ENCODE measurements at regions not wholly inside any gene's neighbourhood (a gene's known extent, or its start where the extent isn't known, plus 50 kb on each side); places are given as distances from the start of the nearest gene placed in this dataset.

GRCh38 chr1:76697361-76697760 lies 169.9 kb upstream of the ST6GALNAC5 start:
- ChIA-PET SMC1A (ENCODE audit: uncharacterized antibody, unreplicated experiment) (no interaction called here), RAD21 (ENCODE audit: unreplicated experiment) (no interaction called here), POLR2A (no interaction called here), CTCF (no interaction called here)
- no peaks in the 10 kb centered on the region for H3K9me3 ChIP-seq (replicated peaks; ENCODE audit: control insufficient read depth, insufficient read depth, low read length)
- in situ Hi-C loops (cut with MboI) (no loop called here), intact Hi-C loops (cut with micrococcal nuclease; ENCODE audit: unreplicated experiment) (no loop called here)
- ATAC-seq, result no peak
- no peak overlapping the region for H3K4me2 ChIP-seq (ENCODE audit: control insufficient read depth, insufficient read depth)
- H3K36me3 ChIP-seq (ENCODE audit: control insufficient read depth in 2 of 2, insufficient read depth in 2 of 2, low read length in 1 of 2), result no peaks in the 10 kb centered on the region
- no peak overlapping the region for H3K4me3 ChIP-seq
- H3K9ac ChIP-seq (ENCODE audit: control insufficient read depth, insufficient read depth, low read length), result no peak overlapping the region
- H2AFZ ChIP-seq (ENCODE audit: control insufficient read depth, low read depth, low read length), result no peak overlapping the region
- WGBS (ENCODE audit: insufficient coverage, insufficient replicate concordance, low lambda C conversion rate, missing lambda C conversion rate), result 41% methylated on average over 3 of the region's 3 CpGs
- H4K20me1 ChIP-seq (ENCODE audit: control insufficient read depth, insufficient read depth), result no peaks in the 10 kb centered on the region
- no peak overlapping the region for H3K27ac ChIP-seq (ENCODE audit: control insufficient read depth, insufficient read depth)
- TF ChIP-seq CEBPZ (IDR thresholded peaks at IDR 0.05; ENCODE audit: low read depth, low read length) (no peak), CEBPB (IDR thresholded peaks at IDR 0.05; ENCODE audit: borderline replicate concordance in 1 of 2, low read depth in 2 of 2, low read length in 2 of 2) (no peak), RAD51 (IDR thresholded peaks at IDR 0.05) (no peak), TBL1XR1 (IDR thresholded peaks at IDR 0.05; ENCODE audit: low read depth, low read length) (no peak), CREB1 (IDR thresholded peaks at IDR 0.05; ENCODE audit: low read depth) (no peak), RELA (IDR thresholded peaks at IDR 0.05; ENCODE audit: borderline replicate concordance, partially characterized antibody) (no peak), TCF3 (IDR thresholded peaks at IDR 0.05; ENCODE audit: borderline replicate concordance, insufficient read depth, low read depth, low read length) (no peak), IKZF1 (conservative IDR thresholded peaks at IDR 0.05) (no peak), ESRRA (IDR thresholded peaks at IDR 0.05; ENCODE audit: low read length) (no peak), TCF12 (IDR thresholded peaks at IDR 0.05; ENCODE audit: low read depth, low read length) (no peak), BCL3 (IDR thresholded peaks at IDR 0.05; ENCODE audit: borderline replicate concordance, insufficient read depth, low read depth, low read length, poor library complexity, severe bottlenecking) (no peak), GATAD2B (conservative IDR thresholded peaks at IDR 0.05; ENCODE audit: low read depth) (no peak), PAX8 (IDR thresholded peaks at IDR 0.05) (no peak), NFIC (IDR thresholded peaks at IDR 0.05; ENCODE audit: low read depth, low read length) (no peak), MYB (IDR thresholded peaks at IDR 0.05; ENCODE audit: borderline replicate concordance, low read depth, low read length) (no peak), BHLHE40 (IDR thresholded peaks at IDR 0.05; ENCODE audit: borderline replicate concordance in 1 of 2, low read depth in 2 of 2, low read length in 1 of 2) (no peak), HCFC1 (IDR thresholded peaks at IDR 0.05; ENCODE audit: low read length) (no peak), SUPT20H (IDR thresholded peaks at IDR 0.05; ENCODE audit: borderline replicate concordance, control insufficient read depth, low read depth, low read length) (no peak)
- TF ChIP-seq, protein P1, sequence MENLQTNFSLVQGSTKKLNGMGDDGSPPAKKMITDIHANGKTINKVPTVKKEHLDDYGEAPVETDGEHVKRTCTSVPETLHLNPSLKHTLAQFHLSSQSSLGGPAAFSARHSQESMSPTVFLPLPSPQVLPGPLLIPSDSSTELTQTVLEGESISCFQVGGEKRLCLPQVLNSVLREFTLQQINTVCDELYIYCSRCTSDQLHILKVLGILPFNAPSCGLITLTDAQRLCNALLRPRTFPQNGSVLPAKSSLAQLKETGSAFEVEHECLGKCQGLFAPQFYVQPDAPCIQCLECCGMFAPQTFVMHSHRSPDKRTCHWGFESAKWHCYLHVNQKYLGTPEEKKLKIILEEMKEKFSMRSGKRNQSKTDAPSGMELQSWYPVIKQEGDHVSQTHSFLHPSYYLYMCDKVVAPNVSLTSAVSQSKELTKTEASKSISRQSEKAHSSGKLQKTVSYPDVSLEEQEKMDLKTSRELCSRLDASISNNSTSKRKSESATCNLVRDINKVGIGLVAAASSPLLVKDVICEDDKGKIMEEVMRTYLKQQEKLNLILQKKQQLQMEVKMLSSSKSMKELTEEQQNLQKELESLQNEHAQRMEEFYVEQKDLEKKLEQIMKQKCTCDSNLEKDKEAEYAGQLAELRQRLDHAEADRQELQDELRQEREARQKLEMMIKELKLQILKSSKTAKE (IDR thresholded peaks at IDR 0.05; ENCODE audit: low read depth, poor library complexity, severe bottlenecking), result no peak
- no TSS peak for BruUV-seq (replicated peaks)
- no peaks in the 10 kb centered on the region for H3K79me2 ChIP-seq (ENCODE audit: control insufficient read depth, insufficient read depth, low read length)
- DNase-seq (ENCODE audit: low read depth, low spot score), result no peak
- no peaks in the 10 kb centered on the region for H3K27me3 ChIP-seq (replicated peaks in 1 of 2; ENCODE audit: control insufficient read depth in 2 of 2, insufficient read depth in 2 of 2, low read length in 1 of 2)
- no peaks in the 10 kb centered on the region for H3K4me1 ChIP-seq (ENCODE audit: control insufficient read depth, insufficient read depth, low read length)
- no peak for FAIRE-seq

All from GM12878 (cell line).